ENCODE measurements at regions not wholly inside any gene's neighbourhood (a gene's known extent, or its start where the extent isn't known, plus 50 kb on each side); places are given as distances from the start of the nearest gene placed in this dataset.

- TF ChIP-seq AHDC1 (CRISPR knock-in tag; IDR thresholded peaks at IDR 0.05; ENCODE audit: borderline replicate concordance) = no peak
- no peak for TF ChIP-seq TAF15 (IDR thresholded peaks at IDR 0.05; ENCODE audit: low read depth, low read length, poor library complexity, severe bottlenecking)
- TF ChIP-seq BHLHE40 (IDR thresholded peaks at IDR 0.05; ENCODE audit: low read length) = no peak
- TF ChIP-seq ZNF703 (CRISPR knock-in tag; IDR thresholded peaks at IDR 0.05; ENCODE audit: borderline replicate concordance) = no peak
- TF ChIP-seq ZNF782 (CRISPR knock-in tag; IDR thresholded peaks at IDR 0.05; ENCODE audit: borderline replicate concordance) = no peak
- no peak for TF ChIP-seq ZFP36L1 (CRISPR knock-in tag; IDR thresholded peaks at IDR 0.05)
- no peak for TF ChIP-seq ZNF160 (CRISPR knock-in tag; IDR thresholded peaks at IDR 0.05)
- no peak for TF ChIP-seq TCF7L2 (IDR thresholded peaks at IDR 0.05; ENCODE audit: low read depth, low read length)
- no peak for TF ChIP-seq ZNF432 (CRISPR knock-in tag; IDR thresholded peaks at IDR 0.05; ENCODE audit: borderline replicate concordance)
Observed at GRCh38 chr2:194720462-194720861, 936.6 kb upstream of the SLC39A10 start (continued).

GRCh38 chr2:194718881-194719280, 938.1 kb upstream of the SLC39A10 start:
- intact Hi-C loops (cut with micrococcal nuclease; ENCODE audit: unreplicated experiment) = no loop called here
- WGBS (ENCODE audit: low lambda C conversion rate) = 61% methylated on average over 1 of the region's 1 CpG
- TF ChIP-seq ETV6 (CRISPR knock-in tag; conservative IDR thresholded peaks at IDR 0.05) (no peak), TP53 (CRISPR knock-in tag; conservative IDR thresholded peaks at IDR 0.05) (no peak), KLF12 (CRISPR knock-in tag; IDR thresholded peaks at IDR 0.05; ENCODE audit: borderline replicate concordance) (no peak), ZNF382 (CRISPR knock-in tag; IDR thresholded peaks at IDR 0.05; ENCODE audit: borderline replicate concordance) (no peak), MTF2 (CRISPR knock-in tag; IDR thresholded peaks at IDR 0.05; ENCODE audit: borderline replicate concordance) (no peak), TIGD3 (CRISPR knock-in tag; IDR thresholded peaks at IDR 0.05; ENCODE audit: borderline replicate concordance) (no peak), ZNF260 (CRISPR knock-in tag; IDR thresholded peaks at IDR 0.05; ENCODE audit: borderline replicate concordance, low read depth) (no peak)

More at GRCh38 chr2:194718881-194719280, 938.1 kb upstream of the SLC39A10 start:
- no peaks in the 10 kb centered on the region for H3K4me1 ChIP-seq (ENCODE audit: insufficient read depth, low read length)
- H3K36me3 ChIP-seq (replicated peaks in 1 of 2; ENCODE audit: control insufficient read depth in 1 of 2, insufficient read depth in 2 of 2, low read length in 2 of 2) = no peaks in the 10 kb centered on the region
- H3K79me2 ChIP-seq (ENCODE audit: insufficient read depth, low read length) = no peaks in the 10 kb centered on the region
- ChIA-PET CTCF (ENCODE audit: low intra/inter-chr PET ratio, low total read pairs) (no interaction called here), POLR2A (no interaction called here)
- H3K9me3 ChIP-seq (ENCODE audit: low read length) = no peaks in the 10 kb centered on the region
- DNase-seq (ENCODE audit: low spot score) = no peak
- H3K9ac ChIP-seq (ENCODE audit: insufficient read depth, low read depth, low read length) = no peak overlapping the region
- BruUV-seq (replicated peaks) = no TSS peak
- no peaks in the 10 kb centered on the region for H4K20me1 ChIP-seq (ENCODE audit: insufficient read depth, low read length)
- no peak overlapping the region for H3K4me2 ChIP-seq (ENCODE audit: low read depth, low read length)
- ATAC-seq = no peak
- in situ Hi-C loops (cut with HindIII; ENCODE audit: extremely low pct_ligation_motif_present, low pct_unique_long_range_greater_than_20kb) = no loop called here
- no peak overlapping the region for H3K4me3 ChIP-seq (replicated peaks in 1 of 3; ENCODE audit: insufficient read depth in 1 of 3, low read depth in 2 of 3, low read length in 3 of 3)
- H3K27me3 ChIP-seq (ENCODE audit: control insufficient read depth in 1 of 2, insufficient read depth in 2 of 2, low read length in 2 of 2) = no peaks in the 10 kb centered on the region
- FAIRE-seq = no peak
- H3K27ac ChIP-seq (ENCODE audit: extremely low read length, insufficient read depth, low read length) = no peak overlapping the region
- H2AFZ ChIP-seq (ENCODE audit: low read length) = no peak overlapping the region
